ENCODE measurements at regions not wholly inside any gene's neighbourhood (a gene's known extent, or its start where the extent isn't known, plus 50 kb on each side); places are given as distances from the start of the nearest gene placed in this dataset.

- no peak overlapping the region for H3K4me3 ChIP-seq (ENCODE audit: severe bottlenecking)
- peaks cover 31% of the 10 kb centered on the region for H3K4me1 ChIP-seq (ENCODE audit: insufficient read depth, poor library complexity, severe bottlenecking)
- TF ChIP-seq CTCF (IDR thresholded peaks at IDR 0.05; ENCODE audit: poor library complexity, severe bottlenecking): no peak
- H3K27me3 ChIP-seq (ENCODE audit: insufficient read depth, poor library complexity, severe bottlenecking): no peaks in the 10 kb centered on the region
- H3K27ac ChIP-seq (ENCODE audit: poor library complexity, severe bottlenecking): no peak overlapping the region
- H3K9me3 ChIP-seq (ENCODE audit: severe bottlenecking): no peaks in the 10 kb centered on the region
- no peak for DNase-seq (ENCODE audit: low spot score)
- H3K36me3 ChIP-seq (ENCODE audit: low read depth): no peaks in the 10 kb centered on the region
- ATAC-seq (ENCODE audit: low read depth): no peak
Measured at GRCh38 chr15:36429707-36430106, 149.7 kb upstream of the CDIN1 start.

DNA sequence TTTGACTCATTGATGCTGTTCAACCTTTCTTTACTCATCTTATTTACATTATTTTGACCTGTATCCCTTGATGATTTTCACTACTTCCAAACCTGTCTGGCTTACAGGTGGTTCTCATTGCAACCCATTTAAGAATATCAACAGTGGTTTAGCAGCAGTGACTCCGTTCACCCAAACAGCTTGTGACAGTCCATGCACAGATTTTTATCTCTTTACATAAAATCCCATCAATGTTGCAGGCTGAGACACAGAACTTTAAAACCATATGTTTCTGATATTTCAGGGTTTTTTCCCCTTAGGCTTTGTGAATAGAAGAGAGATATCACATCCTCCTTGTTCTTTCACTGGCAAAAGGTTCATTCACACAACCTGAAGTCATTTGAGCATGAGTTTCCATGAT, 149.1 kb upstream of the CDIN1 start:
- Histone ChIP-seq H3K4me3 (ENCODE audit: severe bottlenecking) (no peak overlapping the region), H3K9me3 (ENCODE audit: severe bottlenecking) (no peaks in the 10 kb centered on the region), H3K36me3 (ENCODE audit: low read depth) (no peaks in the 10 kb centered on the region), H3K4me1 (ENCODE audit: insufficient read depth, poor library complexity, severe bottlenecking) (peaks cover 31% of the 10 kb centered on the region), H3K27me3 (ENCODE audit: insufficient read depth, poor library complexity, severe bottlenecking) (no peaks in the 10 kb centered on the region), H3K27ac (ENCODE audit: poor library complexity, severe bottlenecking) (no peak overlapping the region)
- ATAC-seq (ENCODE audit: low read depth) (no peak), DNase-seq (ENCODE audit: low spot score) (no peak)
- TF ChIP-seq CTCF (IDR thresholded peaks at IDR 0.05; ENCODE audit: poor library complexity, severe bottlenecking): no peak

DNA sequence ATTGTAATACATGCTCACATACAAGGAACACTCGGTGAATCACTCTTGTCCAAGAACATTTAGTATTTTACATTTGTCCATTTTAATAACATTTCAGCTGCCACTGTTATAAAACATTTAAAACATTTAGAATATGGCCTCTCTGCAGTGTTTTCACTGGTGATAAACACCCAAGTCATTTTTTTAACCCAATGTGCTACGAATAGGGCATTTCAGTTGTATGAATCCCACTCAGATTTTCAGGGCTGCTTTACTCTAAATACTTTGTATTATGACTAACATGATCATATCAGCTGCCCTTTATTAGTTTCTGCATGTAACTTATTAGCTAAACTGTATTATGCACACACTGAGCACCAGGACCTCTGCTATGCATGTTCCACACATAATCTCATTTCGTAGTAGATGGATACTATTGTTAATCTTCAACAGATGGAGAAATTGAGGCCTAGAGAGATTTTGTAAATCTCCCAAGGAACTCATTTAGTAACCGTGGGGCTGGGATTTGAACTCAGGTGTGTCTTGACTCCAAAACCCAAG, 148.6 kb upstream of the CDIN1 start:
- TF ChIP-seq CTCF (IDR thresholded peaks at IDR 0.05; ENCODE audit: poor library complexity, severe bottlenecking): no peak
- H3K4me3 ChIP-seq (ENCODE audit: severe bottlenecking): no peak overlapping the region
- H3K27me3 ChIP-seq (ENCODE audit: insufficient read depth, poor library complexity, severe bottlenecking): no peaks in the 10 kb centered on the region
- H3K27ac ChIP-seq (ENCODE audit: poor library complexity, severe bottlenecking): no peak overlapping the region
- no peaks in the 10 kb centered on the region for H3K9me3 ChIP-seq (ENCODE audit: severe bottlenecking)
- H3K4me1 ChIP-seq (ENCODE audit: insufficient read depth, poor library complexity, severe bottlenecking): peaks cover 28% of the 10 kb centered on the region
- DNase-seq (ENCODE audit: low spot score) (no peak), ATAC-seq (ENCODE audit: low read depth) (no peak)
- no peaks in the 10 kb centered on the region for H3K36me3 ChIP-seq (ENCODE audit: low read depth)

DNA sequence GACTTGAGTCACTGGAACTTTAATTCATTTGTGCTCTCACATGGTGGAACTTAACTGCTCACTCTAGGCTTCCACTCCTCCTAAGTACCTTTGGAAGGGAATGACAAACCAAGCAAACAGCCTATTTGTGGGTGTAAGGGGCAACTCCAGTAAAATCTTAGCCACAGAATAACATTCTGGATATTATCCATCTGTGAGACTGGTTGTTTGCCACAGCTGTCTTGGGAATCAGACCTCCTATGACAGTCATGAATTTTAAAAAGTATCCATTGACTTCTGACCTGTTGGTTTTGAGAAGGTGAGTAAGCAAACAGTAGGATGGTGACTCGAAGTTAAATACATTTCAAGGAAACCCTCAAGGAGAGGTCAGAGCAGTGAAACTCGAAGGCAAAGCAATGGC, 147.3 kb upstream of the CDIN1 start:
- ATAC-seq (ENCODE audit: low read depth) (no peak), DNase-seq (ENCODE audit: low spot score) (no peak)
- no peaks in the 10 kb centered on the region for H3K36me3 ChIP-seq (ENCODE audit: low read depth)

More for the DNA sequence above, 147.3 kb upstream of the CDIN1 start:
- no peak overlapping the region for H3K27ac ChIP-seq (ENCODE audit: poor library complexity, severe bottlenecking)
- no peak for TF ChIP-seq CTCF (IDR thresholded peaks at IDR 0.05; ENCODE audit: poor library complexity, severe bottlenecking)
- H3K4me1 ChIP-seq (ENCODE audit: insufficient read depth, poor library complexity, severe bottlenecking): peaks cover 17% of the 10 kb centered on the region
- H3K27me3 ChIP-seq (ENCODE audit: insufficient read depth, poor library complexity, severe bottlenecking): no peaks in the 10 kb centered on the region
- no peak overlapping the region for H3K4me3 ChIP-seq (ENCODE audit: severe bottlenecking)
- no peaks in the 10 kb centered on the region for H3K9me3 ChIP-seq (ENCODE audit: severe bottlenecking)
